ENCODE measurements at regions not wholly inside any gene's neighbourhood (a gene's known extent, or its start where the extent isn't known, plus 50 kb on each side); places are given as distances from the start of the nearest gene placed in this dataset.
"Not testable (repeated sequence)": the region's sequence is repeated elsewhere in the genome, so short reads cannot be mapped to it uniquely, and the experiment has no call there.

DNA sequence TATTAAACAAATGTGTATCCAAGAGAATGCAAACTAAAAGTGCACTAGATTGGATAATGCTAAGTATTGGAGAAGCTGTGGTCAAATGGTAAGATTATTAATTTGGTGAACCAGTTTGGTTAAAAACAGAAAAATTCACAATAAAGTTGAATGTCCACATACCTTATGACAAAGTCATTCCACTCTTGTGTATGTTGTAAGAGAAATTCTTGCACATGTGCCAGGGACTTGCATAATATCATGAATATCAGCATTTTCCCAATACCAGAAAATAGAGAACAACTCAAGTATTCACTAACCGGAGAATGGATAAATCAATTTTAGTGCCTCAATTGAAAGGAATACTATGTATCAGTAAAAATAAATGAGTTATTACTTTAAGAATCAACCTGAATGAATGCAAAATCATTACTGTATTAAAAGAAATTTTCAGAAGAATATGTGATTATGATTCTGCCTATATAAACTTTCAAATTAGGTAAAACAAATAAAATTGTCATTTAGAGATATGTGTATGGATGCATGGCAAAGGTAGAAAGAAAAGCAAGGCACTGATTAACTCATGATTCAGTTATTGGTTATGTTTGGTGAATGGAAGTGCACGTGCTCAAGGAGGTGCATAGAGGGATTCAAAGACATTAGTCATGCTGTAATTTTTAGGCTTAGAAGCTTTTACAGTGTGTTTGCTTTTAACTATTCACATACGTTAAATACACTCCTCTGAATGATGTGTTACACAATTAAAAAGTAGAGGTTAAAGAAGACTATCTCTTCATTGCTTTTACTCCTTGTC is 217.4 kb upstream of the KCNK2 start:
- no peaks in the 10 kb centered on the region for H3K9me3 ChIP-seq
- intact Hi-C loops (cut with DNase I; ENCODE audit: low total_unique reads): no loop called here
- H3K4me1 ChIP-seq: no peaks in the 10 kb centered on the region
- H3K27me3 ChIP-seq: no peaks in the 10 kb centered on the region
- no peak overlapping the region for H3K27ac ChIP-seq
- DNase-seq (ENCODE audit: low spot score in 2 of 2): no peak
- peaks cover 4% of the 10 kb centered on the region for H3K36me3 ChIP-seq
- H3K4me3 ChIP-seq: no peak overlapping the region
- TF ChIP-seq, protein P1, sequence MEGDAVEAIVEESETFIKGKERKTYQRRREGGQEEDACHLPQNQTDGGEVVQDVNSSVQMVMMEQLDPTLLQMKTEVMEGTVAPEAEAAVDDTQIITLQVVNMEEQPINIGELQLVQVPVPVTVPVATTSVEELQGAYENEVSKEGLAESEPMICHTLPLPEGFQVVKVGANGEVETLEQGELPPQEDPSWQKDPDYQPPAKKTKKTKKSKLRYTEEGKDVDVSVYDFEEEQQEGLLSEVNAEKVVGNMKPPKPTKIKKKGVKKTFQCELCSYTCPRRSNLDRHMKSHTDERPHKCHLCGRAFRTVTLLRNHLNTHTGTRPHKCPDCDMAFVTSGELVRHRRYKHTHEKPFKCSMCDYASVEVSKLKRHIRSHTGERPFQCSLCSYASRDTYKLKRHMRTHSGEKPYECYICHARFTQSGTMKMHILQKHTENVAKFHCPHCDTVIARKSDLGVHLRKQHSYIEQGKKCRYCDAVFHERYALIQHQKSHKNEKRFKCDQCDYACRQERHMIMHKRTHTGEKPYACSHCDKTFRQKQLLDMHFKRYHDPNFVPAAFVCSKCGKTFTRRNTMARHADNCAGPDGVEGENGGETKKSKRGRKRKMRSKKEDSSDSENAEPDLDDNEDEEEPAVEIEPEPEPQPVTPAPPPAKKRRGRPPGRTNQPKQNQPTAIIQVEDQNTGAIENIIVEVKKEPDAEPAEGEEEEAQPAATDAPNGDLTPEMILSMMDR (IDR thresholded peaks at IDR 0.05): no peak
- TF ChIP-seq POLR2AphosphoS5 (IDR thresholded peaks at IDR 0.05) (no peak), POLR2A (IDR thresholded peaks at IDR 0.05) (no peak)

DNA sequence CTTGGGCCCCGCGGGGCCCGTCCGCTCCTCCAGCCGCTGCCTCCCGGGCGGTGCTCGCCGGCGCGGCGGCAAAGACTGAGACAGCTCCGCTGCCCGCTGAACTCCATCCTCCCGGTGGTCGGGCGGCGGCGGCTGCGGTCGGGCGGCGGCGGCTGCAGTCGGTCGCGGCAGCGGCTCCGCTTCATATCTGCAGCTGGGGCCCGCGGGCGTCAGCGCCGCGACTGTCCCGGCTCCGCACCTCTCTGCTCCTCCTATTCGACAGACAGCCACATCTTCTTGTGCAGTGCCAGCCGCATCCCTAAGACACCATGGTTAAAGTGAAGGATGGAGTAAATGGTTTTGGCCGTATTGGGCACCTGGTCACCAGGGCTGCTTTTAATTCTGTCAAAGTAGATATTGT is 212.1 kb upstream of the KCNK2 start:
- H3K4me3 ChIP-seq; H3K4me1 ChIP-seq; H3K27me3 ChIP-seq; H3K27ac ChIP-seq; H3K36me3 ChIP-seq; H3K9me3 ChIP-seq; intact Hi-C loops (cut with DNase I; ENCODE audit: low total_unique reads); DNase-seq (ENCODE audit: low spot score in 2 of 2): not testable (repeated sequence)

DNA sequence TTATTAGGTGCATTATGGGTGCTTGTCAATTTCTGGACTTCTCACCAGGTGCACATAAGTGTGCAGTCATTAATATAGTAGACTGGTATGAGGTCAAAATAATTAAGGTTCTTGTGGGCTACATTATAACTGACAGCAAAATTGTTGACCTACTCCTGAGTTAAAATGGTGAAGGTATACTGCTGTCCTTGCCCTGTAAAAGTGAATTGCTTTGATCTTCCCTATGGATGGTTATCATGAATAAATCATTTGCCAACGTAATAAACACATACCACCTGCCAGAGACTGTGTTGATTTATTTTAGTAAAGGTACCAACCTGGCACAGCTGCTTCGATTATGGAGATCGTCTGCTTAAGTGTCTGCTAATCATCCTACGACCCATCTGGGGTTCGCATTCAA is 201.6 kb upstream of the KCNK2 start:
- Histone ChIP-seq H3K9me3 (no peaks in the 10 kb centered on the region), H3K27me3 (no peaks in the 10 kb centered on the region), H3K27ac (no peak overlapping the region), H3K4me3 (no peak overlapping the region), H3K4me1 (no peaks in the 10 kb centered on the region), H3K36me3 (no peaks in the 10 kb centered on the region)
- no peak for TF ChIP-seq POLR2AphosphoS5 (IDR thresholded peaks at IDR 0.05)
- TF ChIP-seq, protein P1 (IDR thresholded peaks at IDR 0.05): no peak
- TF ChIP-seq POLR2A (IDR thresholded peaks at IDR 0.05): no peak
- DNase-seq (ENCODE audit: low spot score in 2 of 2): no peak
- intact Hi-C loops (cut with DNase I; ENCODE audit: low total_unique reads): no loop called here

DNA sequence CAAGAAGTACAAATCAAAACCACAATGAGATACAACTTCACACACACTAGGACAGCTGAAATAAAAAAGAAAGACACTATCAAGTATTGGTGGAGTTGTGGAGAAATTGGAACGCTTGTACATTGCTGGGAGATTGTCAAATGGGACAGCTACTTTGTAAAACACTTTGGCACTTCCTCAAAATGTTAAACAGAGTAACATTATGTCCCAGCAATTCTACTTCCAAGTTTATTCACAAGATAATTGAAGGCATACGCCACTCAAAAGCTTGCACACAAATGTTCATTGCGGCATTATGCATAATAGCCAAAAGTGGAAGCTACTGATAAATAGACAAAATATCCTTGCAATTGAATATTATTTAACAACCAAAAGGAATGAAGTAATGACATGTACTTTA is 199.9 kb upstream of the KCNK2 start:
- intact Hi-C loops (cut with DNase I; ENCODE audit: low total_unique reads): no loop called here
- Histone ChIP-seq H3K9me3 (no peaks in the 10 kb centered on the region), H3K27ac (no peak overlapping the region), H3K4me3 (no peak overlapping the region), H3K36me3 (no peaks in the 10 kb centered on the region), H3K4me1 (no peaks in the 10 kb centered on the region), H3K27me3 (no peaks in the 10 kb centered on the region)
- TF ChIP-seq POLR2A (IDR thresholded peaks at IDR 0.05): no peak
- DNase-seq (ENCODE audit: low spot score in 2 of 2): no peak

DNA sequence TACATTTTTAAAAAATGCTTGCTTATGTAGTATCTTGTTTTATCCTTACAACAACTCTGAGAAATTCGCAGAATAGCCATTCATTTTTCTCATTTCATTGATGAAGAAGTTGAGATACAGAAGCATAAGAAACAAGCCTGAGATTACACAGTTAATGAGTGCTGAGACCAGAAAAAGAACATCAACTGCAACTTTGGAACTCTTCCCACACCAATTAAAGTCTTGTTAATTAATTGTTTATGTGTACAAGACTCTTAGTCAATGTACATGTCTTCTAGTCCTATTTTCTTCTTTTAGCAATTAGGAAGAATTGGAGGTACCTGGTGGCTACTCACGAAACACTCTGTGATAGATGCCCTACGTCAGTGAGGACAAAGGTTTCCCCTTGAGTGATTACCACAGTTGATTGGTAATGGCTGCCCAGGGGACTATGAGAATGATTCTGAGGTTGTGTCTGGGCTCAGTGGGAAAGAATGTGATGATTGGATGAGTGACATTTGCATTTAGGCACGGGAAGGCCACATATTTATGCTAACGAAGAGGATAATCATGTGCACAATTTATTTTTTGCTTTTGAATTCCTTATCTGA is 187.4 kb upstream of the KCNK2 start:
- no peaks in the 10 kb centered on the region for H3K9me3 ChIP-seq
- intact Hi-C loops (cut with DNase I; ENCODE audit: low total_unique reads): no loop called here
- H3K36me3 ChIP-seq: no peaks in the 10 kb centered on the region
- TF ChIP-seq, protein P1 (IDR thresholded peaks at IDR 0.05): no peak
- TF ChIP-seq POLR2A (IDR thresholded peaks at IDR 0.05) (no peak), POLR2AphosphoS5 (IDR thresholded peaks at IDR 0.05) (no peak)
- no peak overlapping the region for H3K27ac ChIP-seq
- H3K27me3 ChIP-seq: no peaks in the 10 kb centered on the region
- DNase-seq (ENCODE audit: low spot score in 2 of 2): no peak
- H3K4me1 ChIP-seq: no peaks in the 10 kb centered on the region
- H3K4me3 ChIP-seq: no peak overlapping the region

DNA sequence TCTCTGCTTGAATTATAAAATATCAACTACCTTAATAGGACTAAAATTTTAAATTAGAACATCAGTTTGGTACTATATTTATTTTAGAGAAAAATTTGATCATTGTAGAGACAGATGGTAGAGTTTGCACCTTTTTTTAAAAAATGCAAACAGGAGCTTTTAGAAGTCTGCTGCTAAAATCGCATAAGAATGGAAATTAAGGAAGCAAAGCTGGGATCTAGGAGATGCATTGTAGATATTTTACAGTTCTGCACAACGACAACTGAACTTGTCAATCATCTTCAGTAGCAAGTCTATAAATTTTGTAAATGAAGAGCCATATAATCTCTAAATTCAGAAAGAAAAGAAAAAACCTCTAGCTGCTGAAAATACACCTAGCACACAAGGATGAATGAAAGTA is 185.6 kb upstream of the KCNK2 start:
- no peak for DNase-seq (ENCODE audit: low spot score in 2 of 2)
- no peak overlapping the region for H3K27ac ChIP-seq
- TF ChIP-seq POLR2AphosphoS5 (IDR thresholded peaks at IDR 0.05): no peak
- TF ChIP-seq, protein P1 (IDR thresholded peaks at IDR 0.05): no peak
- no peak for TF ChIP-seq POLR2A (IDR thresholded peaks at IDR 0.05)
- H3K27me3 ChIP-seq: no peaks in the 10 kb centered on the region
- no peaks in the 10 kb centered on the region for H3K4me1 ChIP-seq
- intact Hi-C loops (cut with DNase I; ENCODE audit: low total_unique reads): no loop called here
- no peak overlapping the region for H3K4me3 ChIP-seq
- H3K36me3 ChIP-seq: no peaks in the 10 kb centered on the region
- no peaks in the 10 kb centered on the region for H3K9me3 ChIP-seq

Data from breast epithelium (tissue), 4 donors.